Uterus (tissue), 3 donors: ENCODE measurements at regions not wholly inside any gene's neighbourhood (a gene's known extent, or its start where the extent isn't known, plus 50 kb on each side); places are given as distances from the start of the nearest gene placed in this dataset.
"Not testable (repeated sequence)": the region's sequence is repeated elsewhere in the genome, so short reads cannot be mapped to it uniquely, and the experiment has no call there.

Experiments
- DNase-seq, 2 donors: peaks; one replicate each; pipeline ENCODE4 v3.0.0-alpha.2; 2019 to 2020
- H3K27ac ChIP-seq, 2 donors: fragments of 200-600 bp; sonication (generic); 1 replicate in 1 of 2; 2 replicates in 1 of 2; pipeline ENCODE4 v1.5.1; 2016 to 2018
- H3K27me3 ChIP-seq, 2 donors: fragments of 200-600 bp; sonication (generic); one replicate each; pipeline ENCODE4 v1.5.1; 2018 to 2019; ENCODE audit warnings: control low read depth in 1 of 2
- H3K36me3 ChIP-seq, 2 donors: fragments of 200-600 bp; sonication (generic); one replicate each; pipeline ENCODE4 v1.5.1; 2019; ENCODE audit warnings: control low read depth in 1 of 2
- H3K4me1 ChIP-seq, 2 donors: fragments of 200-600 bp; sonication (generic); one replicate each; pipeline ENCODE4 v1.5.1; 2018 to 2019; ENCODE audit warnings: control low read depth in 1 of 2
- H3K4me3 ChIP-seq, 2 donors: fragments of 200-600 bp; sonication (generic); 1 replicate in 1 of 2; 2 replicates in 1 of 2; pipeline ENCODE4 v1.5.1; 2018 to 2019; ENCODE audit warnings: mild to moderate bottlenecking in 1 of 2
- H3K9me3 ChIP-seq, 2 donors: fragments of 200-600 bp; sonication (generic); one replicate each; pipeline ENCODE4 v1.5.1; 2019; ENCODE audit warnings: control low read depth in 1 of 2
- POLR2A ChIP-seq, 2 donors: fragments of 450-650 bp; IDR thresholded peaks; one replicate each; pipeline ENCODE4 v1.6.1; 2016; ENCODE audit warnings: antibody characterized with exemption in 2 of 2, mild to moderate bottlenecking in 1 of 2, moderate library complexity in 1 of 2
- intact Hi-C: fragments of 100-400 bp; cut with DNase I; formaldehyde crosslinking; loops from one replicate; pipeline ENCODE4 v1.15.1; 2023; ENCODE audit warnings: low total_unique reads
- TF ChIP-seq, protein P1 (sequence below), 4 experiments: fragments of 200-600 bp in 2 of 4; fragments of 450-650 bp in 2 of 4; sonication (generic) in 2 of 4; IDR thresholded peaks; one replicate each; pipeline ENCODE4 v1.5.1; 2016 to 2019; ENCODE audit warnings: antibody characterized with exemption in 4 of 4, mild to moderate bottlenecking in 2 of 4, moderate library complexity in 1 of 4
- donor health status: DM: yes; HTN: yes; CAD: no.

DNA sequence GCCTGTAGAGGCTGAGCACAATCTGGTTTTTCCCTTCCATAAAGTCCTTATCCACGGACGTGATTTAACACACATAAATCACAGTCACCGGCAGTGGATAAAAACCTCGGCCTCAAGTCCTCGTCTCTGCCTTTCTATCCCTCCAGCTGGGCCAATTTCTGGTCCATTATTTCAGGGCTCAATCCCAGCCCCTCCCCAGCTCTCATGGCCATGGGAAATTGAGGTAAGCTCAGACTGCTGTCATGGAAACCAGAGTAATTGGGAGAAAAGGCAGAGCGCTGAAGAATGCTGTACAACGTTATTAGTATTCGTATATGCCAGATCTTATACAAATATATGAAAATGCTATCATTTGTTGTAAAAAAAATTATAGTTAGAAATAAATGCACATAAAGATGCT lies 86.2 kb upstream of the USP29 start:
- no peak for TF ChIP-seq POLR2A (IDR thresholded peaks at IDR 0.05)
- TF ChIP-seq, protein P1, sequence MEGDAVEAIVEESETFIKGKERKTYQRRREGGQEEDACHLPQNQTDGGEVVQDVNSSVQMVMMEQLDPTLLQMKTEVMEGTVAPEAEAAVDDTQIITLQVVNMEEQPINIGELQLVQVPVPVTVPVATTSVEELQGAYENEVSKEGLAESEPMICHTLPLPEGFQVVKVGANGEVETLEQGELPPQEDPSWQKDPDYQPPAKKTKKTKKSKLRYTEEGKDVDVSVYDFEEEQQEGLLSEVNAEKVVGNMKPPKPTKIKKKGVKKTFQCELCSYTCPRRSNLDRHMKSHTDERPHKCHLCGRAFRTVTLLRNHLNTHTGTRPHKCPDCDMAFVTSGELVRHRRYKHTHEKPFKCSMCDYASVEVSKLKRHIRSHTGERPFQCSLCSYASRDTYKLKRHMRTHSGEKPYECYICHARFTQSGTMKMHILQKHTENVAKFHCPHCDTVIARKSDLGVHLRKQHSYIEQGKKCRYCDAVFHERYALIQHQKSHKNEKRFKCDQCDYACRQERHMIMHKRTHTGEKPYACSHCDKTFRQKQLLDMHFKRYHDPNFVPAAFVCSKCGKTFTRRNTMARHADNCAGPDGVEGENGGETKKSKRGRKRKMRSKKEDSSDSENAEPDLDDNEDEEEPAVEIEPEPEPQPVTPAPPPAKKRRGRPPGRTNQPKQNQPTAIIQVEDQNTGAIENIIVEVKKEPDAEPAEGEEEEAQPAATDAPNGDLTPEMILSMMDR (IDR thresholded peaks at IDR 0.05) = no peak
- no peaks in the 10 kb centered on the region for H3K27me3 ChIP-seq
- no peaks in the 10 kb centered on the region for H3K36me3 ChIP-seq
- intact Hi-C loops = no loop called here
- H3K4me1 ChIP-seq = no peaks in the 10 kb centered on the region
- no peak overlapping the region for H3K4me3 ChIP-seq
- peaks cover 0 to 3% of the 10 kb centered on the region in 2 donors for H3K9me3 ChIP-seq
- no peak for DNase-seq
- H3K27ac ChIP-seq = no peak overlapping the region

DNA sequence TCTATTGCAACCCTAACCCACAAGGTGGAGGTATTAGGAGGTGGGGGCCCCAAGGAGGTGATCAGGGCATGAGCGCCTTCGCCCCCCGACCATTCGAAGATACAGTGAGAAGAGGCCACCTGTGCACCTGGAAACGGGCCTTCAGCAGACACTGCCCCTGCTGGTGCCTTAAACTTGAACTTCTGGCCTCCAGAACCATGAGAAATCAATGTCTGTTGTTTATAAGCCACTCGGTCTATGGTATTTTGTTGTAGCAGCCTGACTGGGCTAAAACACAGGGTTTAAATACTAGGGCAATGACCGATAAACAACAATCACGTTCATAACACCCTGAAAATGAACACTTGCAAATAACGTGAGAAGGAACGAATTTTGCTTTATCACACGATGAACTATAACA lies 85.2 kb upstream of the USP29 start:
- Histone ChIP-seq H3K27me3 (no peaks in the 10 kb centered on the region), H3K4me1 (no peaks in the 10 kb centered on the region), H3K27ac (no peak overlapping the region), H3K4me3 (no peak overlapping the region), H3K36me3 (no peaks in the 10 kb centered on the region), H3K9me3 (no peaks in the 10 kb centered on the region)
- intact Hi-C loops = no loop called here
- DNase-seq = no peak
- TF ChIP-seq, protein P1 (IDR thresholded peaks at IDR 0.05) = no peak
- TF ChIP-seq POLR2A (IDR thresholded peaks at IDR 0.05) = no peak

DNA sequence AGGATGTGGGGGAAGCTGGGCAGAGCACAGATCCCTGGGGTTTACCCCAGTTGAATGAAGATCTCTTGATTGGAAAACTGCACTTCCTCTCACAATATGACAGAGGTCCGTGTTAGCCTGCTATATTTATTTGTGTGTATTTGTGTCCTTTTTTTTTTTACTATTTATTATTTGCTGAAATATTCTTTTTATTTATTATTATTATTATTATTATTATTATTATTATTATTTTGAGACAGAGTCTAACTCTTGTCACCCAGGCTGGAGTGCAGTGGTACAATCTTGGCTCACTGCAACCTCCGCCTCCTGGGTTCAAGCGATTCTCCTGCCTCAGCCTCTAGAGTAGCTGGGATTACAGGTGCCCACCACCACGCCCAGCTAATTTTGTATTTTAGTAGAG lies 84.0 kb upstream of the USP29 start:
- intact Hi-C loops, H3K9me3 ChIP-seq, H3K4me3 ChIP-seq, H3K27ac ChIP-seq, H3K4me1 ChIP-seq, H3K36me3 ChIP-seq, H3K27me3 ChIP-seq, DNase-seq: not testable (repeated sequence)

DNA sequence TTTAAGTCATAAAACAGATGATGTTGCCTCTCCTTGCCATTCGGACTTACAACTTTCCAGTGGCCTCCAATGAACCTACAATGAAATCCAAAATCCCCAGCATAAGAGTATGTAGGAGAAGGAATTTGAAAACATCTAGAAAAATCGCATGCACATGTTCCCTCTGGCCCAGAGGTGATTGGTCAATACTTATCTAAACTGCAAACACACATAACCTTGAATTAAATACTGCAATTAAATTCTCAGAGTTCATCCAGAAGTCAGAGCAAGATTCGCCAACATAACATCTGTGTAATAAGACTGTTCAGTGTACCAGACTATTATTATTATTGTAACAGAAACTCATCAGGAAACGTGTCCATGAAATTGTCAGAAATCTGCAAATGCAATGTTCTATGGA lies 82.2 kb upstream of the USP29 start:
- H3K4me1 ChIP-seq = no peaks in the 10 kb centered on the region
- H3K27me3 ChIP-seq = no peaks in the 10 kb centered on the region
- no peak overlapping the region for H3K4me3 ChIP-seq
- intact Hi-C loops = no loop called here
- DNase-seq = no peak
- peak overlapping the region in 1 of 2 donors; percentile 49 for H3K27ac ChIP-seq
- TF ChIP-seq, protein P1 (IDR thresholded peaks at IDR 0.05) = no peak
- no peak for TF ChIP-seq POLR2A (IDR thresholded peaks at IDR 0.05)
- H3K9me3 ChIP-seq = no peaks in the 10 kb centered on the region
- H3K36me3 ChIP-seq = no peaks in the 10 kb centered on the region

DNA sequence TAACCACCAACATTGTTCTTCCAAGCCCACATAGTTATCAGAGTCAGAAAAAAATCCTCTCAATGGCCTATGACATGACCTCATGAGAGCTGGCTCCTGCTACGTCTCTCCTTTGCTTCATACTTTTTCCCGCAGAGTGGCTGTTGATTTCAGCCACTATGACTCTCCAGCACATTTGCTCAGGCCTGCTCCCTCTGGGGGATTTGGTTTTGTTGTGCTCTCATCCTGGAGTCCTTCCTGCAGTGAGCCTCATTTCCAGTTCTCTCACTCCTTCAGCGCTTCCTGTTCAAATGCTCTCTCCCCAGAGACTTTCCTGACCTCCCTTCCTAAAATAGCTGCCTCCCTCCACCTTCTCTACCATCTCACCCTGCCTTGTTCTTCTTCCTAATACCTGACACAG lies 72.0 kb upstream of the USP29 start:
- Histone ChIP-seq H3K4me1 (no peaks in the 10 kb centered on the region), H3K9me3 (no peaks in the 10 kb centered on the region), H3K36me3 (no peaks in the 10 kb centered on the region), H3K27me3 (no peaks in the 10 kb centered on the region), H3K4me3 (no peak overlapping the region), H3K27ac (no peak overlapping the region)
- DNase-seq = no peak
- intact Hi-C loops = no loop called here
- no peak for TF ChIP-seq POLR2A (IDR thresholded peaks at IDR 0.05)
- TF ChIP-seq, protein P1 (IDR thresholded peaks at IDR 0.05) = no peak

DNA sequence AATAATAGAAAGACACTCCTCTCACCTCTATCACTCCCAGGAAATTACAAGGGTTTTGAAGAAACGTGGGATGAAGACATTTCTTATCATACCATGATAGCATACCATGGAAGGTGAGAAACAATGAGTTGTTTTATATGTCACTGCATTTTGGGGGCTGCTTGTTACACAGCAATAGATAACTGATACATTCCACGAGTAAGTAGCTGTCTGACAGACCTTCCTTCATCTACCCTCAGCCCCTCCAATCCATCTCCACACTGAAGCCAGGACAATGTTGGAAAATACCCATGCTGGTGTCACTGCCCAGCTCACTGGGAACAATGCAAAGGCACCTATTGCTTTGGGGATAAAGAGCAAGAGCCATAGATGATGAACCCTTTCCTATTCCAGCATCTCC lies 68.9 kb upstream of the USP29 start:
- Histone ChIP-seq H3K36me3 (no peaks in the 10 kb centered on the region), H3K9me3 (no peaks in the 10 kb centered on the region), H3K4me1 (no peaks in the 10 kb centered on the region), H3K27ac (no peak overlapping the region), H3K27me3 (no peaks in the 10 kb centered on the region), H3K4me3 (no peak overlapping the region)
- intact Hi-C loops = no loop called here
- TF ChIP-seq, protein P1 (IDR thresholded peaks at IDR 0.05) = no peak
- TF ChIP-seq POLR2A (IDR thresholded peaks at IDR 0.05) = no peak
- no peak for DNase-seq
